Activated CD8-positive, alpha-beta T cell treated with anti-CD3 and anti-CD28 coated beads for 36 hours (primary cell): ENCODE measurements at regions not wholly inside any gene's neighbourhood (a gene's known extent, or its start where the extent isn't known, plus 50 kb on each side); places are given as distances from the start of the nearest gene placed in this dataset.

Experiments
- ATAC-seq: fragments of 200-7000 bp; cut with Tn5 transposase; one replicate; pipeline ENCODE4 v1.10.0; 2021; ENCODE audit warnings: mild to moderate bottlenecking, moderate library complexity
- CTCF ChIA-PET: fragments of 350-600 bp; sonication (Branson Sonifier 250); formaldehyde crosslinking; loops from one replicate; lab custom pipeline; 2021; ENCODE audit warnings: antibody characterized with exemption; lab: Charles Lee
- POLR2A ChIA-PET: fragments of 350-600 bp; sonication (Branson Sonifier 250); formaldehyde crosslinking; loops from one replicate; lab custom pipeline; 2021; ENCODE audit warnings: antibody characterized with exemption; lab: Charles Lee
- DNase-seq: peaks from one replicate; pipeline ENCODE4 v3.0.0-alpha.2; 2020
- H3K27ac Mint-ChIP-seq: one replicate; pipeline ENCODE4 v1.8.0; 2021; ENCODE audit warnings: mild to moderate bottlenecking, mixed read lengths
- H3K27me3 Mint-ChIP-seq: one replicate; pipeline ENCODE4 v1.8.0; 2021; ENCODE audit warnings: mixed read lengths
- H3K36me3 Mint-ChIP-seq: one replicate; pipeline ENCODE4 v1.8.0; 2021; ENCODE audit warnings: low read depth, mixed read lengths
- H3K4me1 Mint-ChIP-seq: one replicate; pipeline ENCODE4 v1.8.0; 2021; ENCODE audit warnings: low read depth, mixed read lengths
- H3K4me3 Mint-ChIP-seq: one replicate; pipeline ENCODE4 v1.8.0; 2021; ENCODE audit warnings: mild to moderate bottlenecking, moderate library complexity, mixed read lengths
- H3K9me3 Mint-ChIP-seq: one replicate; pipeline ENCODE4 v1.8.0; 2021; ENCODE audit warnings: mixed read lengths
- CTCF ChIP-seq: fragments of 200-600 bp; IDR thresholded peaks from one replicate; pipeline ENCODE4 v1.8.0; 2022; ENCODE audit warnings: antibody characterized with exemption, mild to moderate bottlenecking
- intact Hi-C: fragments of 100-400 bp; cut with micrococcal nuclease; formaldehyde crosslinking; loops from one replicate; pipeline ENCODE4 v1.10.0; 2022

- no peak overlapping the region for H3K27ac Mint-ChIP-seq
- no peak overlapping the region for H3K4me3 Mint-ChIP-seq
- ChIA-PET CTCF (interaction anchor here (1.0 to 1.6 kb wide), 3 partner anchors 11 to 117 kb away, joined by 3 to 6 read pairs (median 4); no protein-coding TSS in a partner anchor), POLR2A (interaction anchor here (0.6 to 1.0 kb wide), 2 partner anchors 15 to 535 kb away, joined by 4 to 6 read pairs; no protein-coding TSS in a partner anchor)
- intact Hi-C loops: no loop called here
- no peak for ATAC-seq
- no peaks in the 10 kb centered on the region for H3K27me3 Mint-ChIP-seq
- TF ChIP-seq CTCF: no peak
- no peaks in the 10 kb centered on the region for H3K4me1 Mint-ChIP-seq
- no peaks in the 10 kb centered on the region for H3K36me3 Mint-ChIP-seq
- DNase-seq: no peak
- H3K9me3 Mint-ChIP-seq: peaks cover 6% of the 10 kb centered on the region
Measured at GRCh38 chr3:34001022-34001421, 202.6 kb downstream of the PDCD6IP start.

- ATAC-seq (no peak), DNase-seq (no peak)
- no peaks in the 10 kb centered on the region for H3K27me3 Mint-ChIP-seq
- no peak overlapping the region for H3K4me3 Mint-ChIP-seq
- H3K27ac Mint-ChIP-seq: no peak overlapping the region
- no peak for TF ChIP-seq CTCF
- no peaks in the 10 kb centered on the region for H3K4me1 Mint-ChIP-seq
- CTCF ChIA-PET: interaction anchor here (1.0 to 1.6 kb wide), 3 partner anchors 10 to 118 kb away, joined by 3 to 6 read pairs (median 4); no protein-coding TSS in a partner anchor
- POLR2A ChIA-PET: no interaction called here
- no peaks in the 10 kb centered on the region for H3K36me3 Mint-ChIP-seq
- H3K9me3 Mint-ChIP-seq: no peaks in the 10 kb centered on the region
- intact Hi-C loops: no loop called here
Measured at GRCh38 chr3:34001990-34002389, 203.6 kb downstream of the PDCD6IP start.

GRCh38 chr3:34002569-34003100, 204.2 kb downstream of the PDCD6IP start:
- intact Hi-C loops: no loop called here
- no peak for DNase-seq
- no peaks in the 10 kb centered on the region for H3K4me1 Mint-ChIP-seq
- H3K4me3 Mint-ChIP-seq: no peak overlapping the region
- no peak for ATAC-seq
- H3K36me3 Mint-ChIP-seq: no peaks in the 10 kb centered on the region
- CTCF ChIA-PET: interaction anchor here (1.5 kb wide), 1 partner anchor 119 kb away, joined by 3 read pairs; no protein-coding TSS in a partner anchor
- H3K9me3 Mint-ChIP-seq: no peaks in the 10 kb centered on the region
- no peak overlapping the region for H3K27ac Mint-ChIP-seq
- POLR2A ChIA-PET: no interaction called here
- no peaks in the 10 kb centered on the region for H3K27me3 Mint-ChIP-seq
- TF ChIP-seq CTCF: no peak

GRCh38 chr3:34005886-34006285, 207.5 kb downstream of the PDCD6IP start:
- H3K27me3 Mint-ChIP-seq: no peaks in the 10 kb centered on the region
- DNase-seq (no peak), ATAC-seq (no peak)
- no peaks in the 10 kb centered on the region for H3K9me3 Mint-ChIP-seq
- ChIA-PET POLR2A (no interaction called here), CTCF (interaction anchor here (0.6 to 1.0 kb wide), 2 partner anchors 10 to 11 kb away, joined by 3 read pairs; no protein-coding TSS in a partner anchor)
- H3K4me1 Mint-ChIP-seq: no peaks in the 10 kb centered on the region
- H3K4me3 Mint-ChIP-seq: no peak overlapping the region
- H3K27ac Mint-ChIP-seq: no peak overlapping the region
- H3K36me3 Mint-ChIP-seq: no peaks in the 10 kb centered on the region
- no peak for TF ChIP-seq CTCF
- intact Hi-C loops: no loop called here

- CTCF ChIA-PET: interaction anchor here (1.3 kb wide), 2 partner anchors 8 to 124 kb away, joined by 3 to 5 read pairs; no protein-coding TSS in a partner anchor
- DNase-seq: no peak
- Mint-ChIP-seq H3K27me3 (no peaks in the 10 kb centered on the region), H3K27ac (no peak overlapping the region), H3K4me3 (no peak overlapping the region), H3K4me1 (no peaks in the 10 kb centered on the region), H3K36me3 (no peaks in the 10 kb centered on the region), H3K9me3 (no peaks in the 10 kb centered on the region)
- TF ChIP-seq CTCF: no peak
- POLR2A ChIA-PET: interaction anchor here (0.6 kb wide), 1 partner anchor 656 kb away, joined by 4 read pairs; no protein-coding TSS in a partner anchor
- no peak for ATAC-seq
- intact Hi-C loops: no loop called here
Measured at GRCh38 chr3:34008191-34008590, 209.8 kb downstream of the PDCD6IP start.
